Progenitor cell of endocrine pancreas (in vitro differentiated cells): ENCODE measurements at regions not wholly inside any gene's neighbourhood (a gene's known extent, or its start where the extent isn't known, plus 50 kb on each side); places are given as distances from the start of the nearest gene placed in this dataset.
"Not testable (repeated sequence)": the region's sequence is repeated elsewhere in the genome, so short reads cannot be mapped to it uniquely, and the experiment has no call there.

Experiments used
- DNase-seq: peaks from one replicate; pipeline ENCODE4 v3.0.0; 2021; ENCODE audit warnings: low spot score; ENCODE audit not compliant: unreplicated experiment
- H3K27ac Mint-ChIP-seq: 2 replicates; pipeline ENCODE4 v1.8.0; 2021; ENCODE audit warnings: mild to moderate bottlenecking, moderate library complexity, mixed read lengths
- H3K27me3 Mint-ChIP-seq: 2 replicates; pipeline ENCODE4 v1.8.0; 2021; ENCODE audit warnings: mixed read lengths
- H3K36me3 Mint-ChIP-seq: 2 replicates; pipeline ENCODE4 v1.8.0; 2022; ENCODE audit warnings: mixed read lengths; ENCODE audit not compliant: insufficient read depth
- H3K4me1 Mint-ChIP-seq: 2 replicates; pipeline ENCODE4 v1.8.0; 2021; ENCODE audit warnings: low read depth, mixed read lengths
- H3K4me3 Mint-ChIP-seq: 2 replicates; pipeline ENCODE4 v1.8.0; 2021; ENCODE audit warnings: low read depth, mild to moderate bottlenecking, moderate library complexity, mixed read lengths
- H3K9me3 Mint-ChIP-seq: 2 replicates; pipeline ENCODE4 v1.8.0; 2021; ENCODE audit warnings: low read depth, mixed read lengths
- CTCF ChIP-seq: fragments of 200-600 bp; sonication (generic); IDR thresholded peaks from one replicate; pipeline ENCODE4 v1.5.0; 2021; ENCODE audit warnings: antibody characterized with exemption, mild to moderate bottlenecking; ENCODE audit not compliant: unreplicated experiment

GRCh38 chr16:64345142-64345541, 776.7 kb downstream of the CDH11 start:
- H3K36me3 Mint-ChIP-seq = no peaks in the 10 kb centered on the region
- H3K9me3 Mint-ChIP-seq = no peaks in the 10 kb centered on the region
- H3K4me1 Mint-ChIP-seq = no peaks in the 10 kb centered on the region
- DNase-seq = no peak
- H3K4me3 Mint-ChIP-seq = no peak overlapping the region
- H3K27me3 Mint-ChIP-seq = peaks cover 2% of the 10 kb centered on the region
- no peak for TF ChIP-seq CTCF
- no peak overlapping the region for H3K27ac Mint-ChIP-seq

- DNase-seq, H3K27me3 Mint-ChIP-seq, H3K4me3 Mint-ChIP-seq, H3K27ac Mint-ChIP-seq, H3K36me3 Mint-ChIP-seq, H3K4me1 Mint-ChIP-seq, H3K9me3 Mint-ChIP-seq: not testable (repeated sequence)
These were observed 777.9 kb downstream of the CDH11 start for GRCh38 chr16:64343820-64344443.

GRCh38 chr16:64343061-64343819, 778.6 kb downstream of the CDH11 start:
- DNase-seq = no peak
- no peak for TF ChIP-seq CTCF
- H3K27me3 Mint-ChIP-seq = no peaks in the 10 kb centered on the region

GRCh38 chr16:64341336-64341735, 780.5 kb downstream of the CDH11 start:
- DNase-seq, H3K4me3 Mint-ChIP-seq, H3K36me3 Mint-ChIP-seq, H3K9me3 Mint-ChIP-seq, H3K4me1 Mint-ChIP-seq, H3K27me3 Mint-ChIP-seq: not testable (repeated sequence)
- peak overlapping the region; percentile 59 for H3K27ac Mint-ChIP-seq

More at GRCh38 chr16:64343061-64343819, 778.6 kb downstream of the CDH11 start:
- H3K36me3 Mint-ChIP-seq = no peaks in the 10 kb centered on the region
- H3K4me3 Mint-ChIP-seq = no peak overlapping the region
- H3K4me1 Mint-ChIP-seq = no peaks in the 10 kb centered on the region
- no peaks in the 10 kb centered on the region for H3K9me3 Mint-ChIP-seq
- H3K27ac Mint-ChIP-seq = no peak overlapping the region

- no peak overlapping the region for H3K4me3 Mint-ChIP-seq
- no peaks in the 10 kb centered on the region for H3K4me1 Mint-ChIP-seq
- no peak overlapping the region for H3K27ac Mint-ChIP-seq
- DNase-seq = no peak
- H3K27me3 Mint-ChIP-seq = peaks cover 3% of the 10 kb centered on the region
- no peaks in the 10 kb centered on the region for H3K9me3 Mint-ChIP-seq
- no peaks in the 10 kb centered on the region for H3K36me3 Mint-ChIP-seq
- TF ChIP-seq CTCF = no peak
These were observed 782.7 kb downstream of the CDH11 start for GRCh38 chr16:64339052-64339770.

- no peaks in the 10 kb centered on the region for H3K4me1 Mint-ChIP-seq
- H3K9me3 Mint-ChIP-seq = no peaks in the 10 kb centered on the region
- H3K27ac Mint-ChIP-seq = no peak overlapping the region
- no peaks in the 10 kb centered on the region for H3K36me3 Mint-ChIP-seq
- no peak for TF ChIP-seq CTCF
- no peak for DNase-seq
- no peak overlapping the region for H3K4me3 Mint-ChIP-seq
- H3K27me3 Mint-ChIP-seq = peaks cover 2% of the 10 kb centered on the region
These were observed 800.0 kb downstream of the CDH11 start for GRCh38 chr16:64321881-64322280.
